ENCODE measurements at regions not wholly inside any gene's neighbourhood (a gene's known extent, or its start where the extent isn't known, plus 50 kb on each side); places are given as distances from the start of the nearest gene placed in this dataset.

- Histone ChIP-seq H4K20me1 (ENCODE audit: insufficient read depth, low read length) (no peaks in the 10 kb centered on the region), H3K4me3 (ENCODE audit: low read length) (no peak overlapping the region), H3K27ac (ENCODE audit: low read length) (no peak overlapping the region), H3K9me2 (replicated peaks; ENCODE audit: insufficient read depth, low read length) (no peaks in the 10 kb centered on the region), H3K4me2 (ENCODE audit: low read depth, low read length) (no peak overlapping the region), H3K4me1 (ENCODE audit: low read length) (no peaks in the 10 kb centered on the region), H3F3A (ENCODE audit: insufficient read depth, low read length) (no peaks in the 10 kb centered on the region), H3K27me3 (replicated peaks; ENCODE audit: insufficient read depth, low read length) (no peaks in the 10 kb centered on the region), H3K36me3 (replicated peaks; ENCODE audit: insufficient read depth, low read length) (no peaks in the 10 kb centered on the region), H3K79me2 (ENCODE audit: low read length) (no peaks in the 10 kb centered on the region), H3K9ac (ENCODE audit: low read length) (no peak overlapping the region), H2AFZ (ENCODE audit: low read length) (no peak overlapping the region), H3K9me3 (replicated peaks; ENCODE audit: insufficient read depth, low read length) (no peaks in the 10 kb centered on the region)
- no peak for TF ChIP-seq EZH2 (optimal IDR thresholded peaks at IDR 0.05; ENCODE audit: low read depth, low read length)
- TF ChIP-seq EZH2phosphoT487 (IDR thresholded peaks at IDR 0.05; ENCODE audit: low read length): no peak
- no peak for TF ChIP-seq CTCF (IDR thresholded peaks at IDR 0.05; ENCODE audit: low read length)
- DNase-seq: no peak
These were observed 208.6 kb upstream of the TACR3 start for GRCh38 chr4:103928370-103928769.

GRCh38 chr4:103923551-103923950, 203.8 kb upstream of the TACR3 start:
- Histone ChIP-seq H2AFZ (ENCODE audit: low read length) (no peak overlapping the region), H3K9ac (ENCODE audit: low read length) (no peak overlapping the region), H3K4me2 (ENCODE audit: low read depth, low read length) (no peak overlapping the region), H3K9me2 (replicated peaks; ENCODE audit: insufficient read depth, low read length) (no peaks in the 10 kb centered on the region), H3F3A (ENCODE audit: insufficient read depth, low read length) (no peaks in the 10 kb centered on the region), H3K27ac (ENCODE audit: low read length) (no peak overlapping the region), H3K4me3 (ENCODE audit: low read length) (no peak overlapping the region), H4K20me1 (ENCODE audit: insufficient read depth, low read length) (no peaks in the 10 kb centered on the region), H3K4me1 (ENCODE audit: low read length) (no peaks in the 10 kb centered on the region), H3K36me3 (replicated peaks; ENCODE audit: insufficient read depth, low read length) (no peaks in the 10 kb centered on the region), H3K27me3 (replicated peaks; ENCODE audit: insufficient read depth, low read length) (no peaks in the 10 kb centered on the region), H3K9me3 (replicated peaks; ENCODE audit: insufficient read depth, low read length) (no peaks in the 10 kb centered on the region), H3K79me2 (ENCODE audit: low read length) (no peaks in the 10 kb centered on the region)
- DNase-seq: no peak
- no peak for TF ChIP-seq CTCF (IDR thresholded peaks at IDR 0.05; ENCODE audit: low read length)
- TF ChIP-seq EZH2phosphoT487 (IDR thresholded peaks at IDR 0.05; ENCODE audit: low read length): no peak
- TF ChIP-seq EZH2 (optimal IDR thresholded peaks at IDR 0.05; ENCODE audit: low read depth, low read length): no peak

GRCh38 chr4:103918214-103918613, 198.4 kb upstream of the TACR3 start:
- Histone ChIP-seq H3K9me3 (replicated peaks; ENCODE audit: insufficient read depth, low read length) (no peaks in the 10 kb centered on the region), H3K79me2 (ENCODE audit: low read length) (no peaks in the 10 kb centered on the region), H3K4me3 (ENCODE audit: low read length) (no peak overlapping the region), H3K4me2 (ENCODE audit: low read depth, low read length) (no peak overlapping the region), H3K9me2 (replicated peaks; ENCODE audit: insufficient read depth, low read length) (no peaks in the 10 kb centered on the region), H3K27me3 (replicated peaks; ENCODE audit: insufficient read depth, low read length) (no peaks in the 10 kb centered on the region), H4K20me1 (ENCODE audit: insufficient read depth, low read length) (no peaks in the 10 kb centered on the region), H3K36me3 (replicated peaks; ENCODE audit: insufficient read depth, low read length) (no peaks in the 10 kb centered on the region), H2AFZ (ENCODE audit: low read length) (no peak overlapping the region), H3K4me1 (ENCODE audit: low read length) (no peaks in the 10 kb centered on the region), H3F3A (ENCODE audit: insufficient read depth, low read length) (no peaks in the 10 kb centered on the region), H3K9ac (ENCODE audit: low read length) (no peak overlapping the region), H3K27ac (ENCODE audit: low read length) (no peak overlapping the region)
- no peak for DNase-seq
- TF ChIP-seq EZH2 (optimal IDR thresholded peaks at IDR 0.05; ENCODE audit: low read depth, low read length) (no peak), CTCF (IDR thresholded peaks at IDR 0.05; ENCODE audit: low read length) (no peak), EZH2phosphoT487 (IDR thresholded peaks at IDR 0.05; ENCODE audit: low read length) (no peak)

Data from MM.1S (cell line).